HG03442 (cell line): ENCODE measurements at regions not wholly inside any gene's neighbourhood (a gene's known extent, or its start where the extent isn't known, plus 50 kb on each side); places are given as distances from the start of the nearest gene placed in this dataset.
"Not testable (repeated sequence)": the region's sequence is repeated elsewhere in the genome, so short reads cannot be mapped to it uniquely, and the experiment has no call there.

ENCODE experiments used
- ATAC-seq: cut with Tn5 transposase; IDR thresholded peaks from one replicate; pipeline ENCODE4 v1.9.1; 2021; ENCODE audit warnings: mild to moderate bottlenecking, moderate library complexity; ENCODE audit not compliant: unreplicated experiment

GRCh38 chr1:81738875-81739274 is 61.9 kb upstream of the ADGRL2 start:
- no peak for ATAC-seq

GRCh38 chr1:81733480-81733879 is 67.3 kb upstream of the ADGRL2 start:
- ATAC-seq = no peak

- ATAC-seq = no peak
Observed at GRCh38 chr1:81731989-81732388, 68.7 kb upstream of the ADGRL2 start.

- ATAC-seq = no peak
Observed at GRCh38 chr1:81730881-81731280, 69.9 kb upstream of the ADGRL2 start.

GRCh38 chr1:81730299-81730698 is 70.4 kb upstream of the ADGRL2 start:
- ATAC-seq = not testable (repeated sequence)

- no peak for ATAC-seq
Observed at GRCh38 chr1:81729818-81730217, 70.9 kb upstream of the ADGRL2 start.

- ATAC-seq = no peak
Observed at GRCh38 chr1:81729239-81729638, 71.5 kb upstream of the ADGRL2 start.

- ATAC-seq = no peak
Observed at GRCh38 chr1:81725823-81726222, 74.9 kb upstream of the ADGRL2 start.

- not testable (repeated sequence) for ATAC-seq
Observed at GRCh38 chr1:81722631-81723328, 78.0 kb upstream of the ADGRL2 start.

GRCh38 chr1:81720256-81720655 is 80.5 kb upstream of the ADGRL2 start:
- ATAC-seq = not testable (repeated sequence)

GRCh38 chr1:81717230-81717629 is 83.5 kb upstream of the ADGRL2 start:
- no peak for ATAC-seq

- no peak for ATAC-seq
Observed at GRCh38 chr1:81715391-81715790, 85.3 kb upstream of the ADGRL2 start.

GRCh38 chr1:81714636-81715035 is 86.1 kb upstream of the ADGRL2 start:
- ATAC-seq = no peak

GRCh38 chr1:81712425-81712824 is 88.3 kb upstream of the ADGRL2 start:
- no peak for ATAC-seq

GRCh38 chr1:81710857-81711256 is 89.9 kb upstream of the ADGRL2 start:
- ATAC-seq = no peak

GRCh38 chr1:81708250-81708649 is 92.5 kb upstream of the ADGRL2 start:
- ATAC-seq = no peak

GRCh38 chr1:81706650-81707435 is 93.9 kb upstream of the ADGRL2 start:
- ATAC-seq = no peak

- no peak for ATAC-seq
Observed at GRCh38 chr1:81703756-81704463, 96.8 kb upstream of the ADGRL2 start.

- ATAC-seq = no peak
Observed at GRCh38 chr1:81703391-81703755, 97.4 kb upstream of the ADGRL2 start.

GRCh38 chr1:81702903-81703302 is 97.8 kb upstream of the ADGRL2 start:
- ATAC-seq = no peak

GRCh38 chr1:81702079-81702715 is 98.5 kb upstream of the ADGRL2 start:
- no peak for ATAC-seq
